GM23248 (cell line): ENCODE measurements at regions not wholly inside any gene's neighbourhood (a gene's known extent, or its start where the extent isn't known, plus 50 kb on each side); places are given as distances from the start of the nearest gene placed in this dataset.

ENCODE experiments used
- EZH2 ChIP-seq: fragments of 200-600 bp; sonication (generic); IDR thresholded peaks from 2 replicates; pipeline ENCODE4 v1.6.1; 2018; ENCODE audit warnings: antibody characterized with exemption, mild to moderate bottlenecking; ENCODE audit not compliant: insufficient read depth, poor library complexity, severe bottlenecking
- EZH2phosphoT487 ChIP-seq: fragments of 200-600 bp; sonication (generic); IDR thresholded peaks from 2 replicates; pipeline ENCODE4 v1.6.1; 2018; ENCODE audit warnings: antibody characterized with exemption, moderate library complexity, mild to moderate bottlenecking, low read depth; ENCODE audit not compliant: insufficient read depth

DNA sequence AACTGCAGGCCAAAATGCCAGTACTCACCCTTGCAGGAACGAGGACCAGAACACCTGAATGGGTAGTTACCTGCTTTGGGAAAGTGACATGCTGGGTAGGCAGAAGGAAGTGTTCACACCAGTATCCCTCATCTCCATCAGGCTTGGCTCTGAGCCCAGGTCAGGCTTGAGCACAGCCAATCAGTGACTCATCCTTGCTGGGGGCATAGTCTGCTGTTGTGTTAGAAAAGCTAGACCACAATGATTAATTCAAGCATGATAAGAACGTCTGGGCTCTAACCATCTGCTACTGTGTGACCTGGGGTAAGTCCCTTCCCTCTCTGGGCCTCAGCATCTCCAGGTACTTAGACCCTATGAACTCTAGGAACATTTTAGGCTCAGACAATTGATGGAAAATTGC, 450.4 kb downstream of the MIAT start:
- no peak for TF ChIP-seq EZH2
- TF ChIP-seq EZH2phosphoT487 = no peak
